ENCODE measurements at regions not wholly inside any gene's neighbourhood (a gene's known extent, or its start where the extent isn't known, plus 50 kb on each side); places are given as distances from the start of the nearest gene placed in this dataset.

DNA sequence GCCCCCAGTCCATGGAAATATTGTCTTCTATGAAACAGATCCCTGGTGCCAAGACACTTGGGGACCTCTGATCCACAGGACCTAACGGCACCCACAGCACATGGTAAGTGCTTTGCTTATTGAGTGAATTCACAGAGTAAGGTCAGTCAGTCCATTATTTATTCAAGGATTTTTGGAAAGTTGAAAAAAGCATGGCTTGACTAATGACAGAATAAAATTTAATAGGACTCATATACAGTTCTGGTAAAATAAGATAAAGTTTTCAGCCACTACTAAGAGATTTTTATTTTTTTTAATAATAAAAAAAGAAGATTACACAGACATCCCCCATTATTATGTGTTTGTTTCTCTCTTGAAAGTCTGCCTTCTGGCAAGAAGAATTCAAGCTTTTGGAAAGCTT lies 490.6 kb upstream of the HS3ST1 start:
- TF ChIP-seq, protein P1, sequence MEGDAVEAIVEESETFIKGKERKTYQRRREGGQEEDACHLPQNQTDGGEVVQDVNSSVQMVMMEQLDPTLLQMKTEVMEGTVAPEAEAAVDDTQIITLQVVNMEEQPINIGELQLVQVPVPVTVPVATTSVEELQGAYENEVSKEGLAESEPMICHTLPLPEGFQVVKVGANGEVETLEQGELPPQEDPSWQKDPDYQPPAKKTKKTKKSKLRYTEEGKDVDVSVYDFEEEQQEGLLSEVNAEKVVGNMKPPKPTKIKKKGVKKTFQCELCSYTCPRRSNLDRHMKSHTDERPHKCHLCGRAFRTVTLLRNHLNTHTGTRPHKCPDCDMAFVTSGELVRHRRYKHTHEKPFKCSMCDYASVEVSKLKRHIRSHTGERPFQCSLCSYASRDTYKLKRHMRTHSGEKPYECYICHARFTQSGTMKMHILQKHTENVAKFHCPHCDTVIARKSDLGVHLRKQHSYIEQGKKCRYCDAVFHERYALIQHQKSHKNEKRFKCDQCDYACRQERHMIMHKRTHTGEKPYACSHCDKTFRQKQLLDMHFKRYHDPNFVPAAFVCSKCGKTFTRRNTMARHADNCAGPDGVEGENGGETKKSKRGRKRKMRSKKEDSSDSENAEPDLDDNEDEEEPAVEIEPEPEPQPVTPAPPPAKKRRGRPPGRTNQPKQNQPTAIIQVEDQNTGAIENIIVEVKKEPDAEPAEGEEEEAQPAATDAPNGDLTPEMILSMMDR (IDR thresholded peaks at IDR 0.05): no peak
- no peak for TF ChIP-seq POLR2A (IDR thresholded peaks at IDR 0.05)
- no peak for TF ChIP-seq POLR2AphosphoS5 (IDR thresholded peaks at IDR 0.05)
